ENCODE measurements at regions not wholly inside any gene's neighbourhood (a gene's known extent, or its start where the extent isn't known, plus 50 kb on each side); places are given as distances from the start of the nearest gene placed in this dataset.

DNA sequence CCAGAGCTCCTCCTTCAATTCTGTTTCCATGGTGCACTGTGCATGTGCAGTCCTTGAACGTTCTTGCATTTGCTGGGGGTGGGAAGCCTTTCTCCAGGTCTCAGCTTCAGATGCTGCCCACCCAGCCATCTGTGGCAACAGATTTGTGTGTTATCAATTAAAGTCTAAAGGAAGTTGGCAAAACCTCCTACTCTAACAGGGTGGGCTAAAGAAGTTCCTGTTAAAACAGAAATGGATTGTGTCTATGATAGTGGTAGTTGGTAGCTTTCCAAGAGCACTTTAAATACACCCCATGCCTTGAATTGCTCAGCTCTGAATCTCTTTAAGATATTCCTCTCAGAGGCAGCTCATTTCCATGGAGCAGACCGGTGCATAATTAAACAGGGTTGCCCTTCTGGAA is 488.0 kb upstream of the SUCLG2 start:
- TF ChIP-seq, protein P1, sequence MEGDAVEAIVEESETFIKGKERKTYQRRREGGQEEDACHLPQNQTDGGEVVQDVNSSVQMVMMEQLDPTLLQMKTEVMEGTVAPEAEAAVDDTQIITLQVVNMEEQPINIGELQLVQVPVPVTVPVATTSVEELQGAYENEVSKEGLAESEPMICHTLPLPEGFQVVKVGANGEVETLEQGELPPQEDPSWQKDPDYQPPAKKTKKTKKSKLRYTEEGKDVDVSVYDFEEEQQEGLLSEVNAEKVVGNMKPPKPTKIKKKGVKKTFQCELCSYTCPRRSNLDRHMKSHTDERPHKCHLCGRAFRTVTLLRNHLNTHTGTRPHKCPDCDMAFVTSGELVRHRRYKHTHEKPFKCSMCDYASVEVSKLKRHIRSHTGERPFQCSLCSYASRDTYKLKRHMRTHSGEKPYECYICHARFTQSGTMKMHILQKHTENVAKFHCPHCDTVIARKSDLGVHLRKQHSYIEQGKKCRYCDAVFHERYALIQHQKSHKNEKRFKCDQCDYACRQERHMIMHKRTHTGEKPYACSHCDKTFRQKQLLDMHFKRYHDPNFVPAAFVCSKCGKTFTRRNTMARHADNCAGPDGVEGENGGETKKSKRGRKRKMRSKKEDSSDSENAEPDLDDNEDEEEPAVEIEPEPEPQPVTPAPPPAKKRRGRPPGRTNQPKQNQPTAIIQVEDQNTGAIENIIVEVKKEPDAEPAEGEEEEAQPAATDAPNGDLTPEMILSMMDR (IDR thresholded peaks at IDR 0.05; ENCODE audit: borderline replicate concordance, extremely low read depth, low read length, poor library complexity, severe bottlenecking), result no peak
- no peak for TF ChIP-seq EZH2 (IDR thresholded peaks at IDR 0.05; ENCODE audit: borderline replicate concordance, low read depth, low read length, severe bottlenecking)

Data from DND-41 (cell line).